GM23338 (cell line): ENCODE measurements at regions not wholly inside any gene's neighbourhood (a gene's known extent, or its start where the extent isn't known, plus 50 kb on each side); places are given as distances from the start of the nearest gene placed in this dataset.

Source experiments
- ATAC-seq: fragments of 200-7000 bp; cut with Tn5 transposase; 3 replicates; pipeline ENCODE4 v1.9.1; 2020
- DNase-seq: peaks from one replicate; pipeline ENCODE4 v3.0.0-alpha.2; 2015; ENCODE audit warnings: low spot score
- H2AFZ ChIP-seq: fragments of 200-600 bp; sonication (generic); 2 replicates; pipeline ENCODE4 v1.8.0; 2016; ENCODE audit warnings: antibody characterized with exemption, mild to moderate bottlenecking, moderate library complexity
- H3F3A ChIP-seq: fragments of 200-600 bp; sonication (generic); replicated peaks from 2 replicates; pipeline ENCODE4 v1.8.0; 2017; ENCODE audit warnings: antibody characterized with exemption, mixed run types, low read depth
- H3K27ac ChIP-seq: fragments of 200-600 bp; sonication (generic); 2 replicates; pipeline ENCODE4 v1.6.1; 2016; ENCODE audit warnings: low read depth
- H3K27me3 ChIP-seq: fragments of 200-600 bp; sonication (generic); 2 replicates; pipeline ENCODE4 v1.8.0; 2016; ENCODE audit warnings: mild to moderate bottlenecking, mixed run types, moderate library complexity; ENCODE audit not compliant: insufficient read depth
- H3K36me3 ChIP-seq: fragments of 200-600 bp; sonication (generic); 2 replicates; pipeline ENCODE4 v1.8.0; 2016; ENCODE audit warnings: mild to moderate bottlenecking; ENCODE audit not compliant: insufficient read depth
- H3K4me1 ChIP-seq: fragments of 200-600 bp; sonication (generic); 2 replicates; pipeline ENCODE4 v1.8.0; 2016; ENCODE audit warnings: mild to moderate bottlenecking, moderate library complexity; ENCODE audit not compliant: insufficient read depth
- H3K4me2 ChIP-seq: fragments of 200-600 bp; sonication (generic); 2 replicates; pipeline ENCODE4 v1.7.1; 2017; ENCODE audit warnings: mixed run types
- H3K4me3 ChIP-seq: fragments of 200-600 bp; sonication (generic); 2 replicates; pipeline ENCODE4 v1.6.1; 2016; ENCODE audit warnings: mixed run types
- H3K79me2 ChIP-seq: fragments of 200-600 bp; sonication (generic); replicated peaks from 2 replicates; pipeline ENCODE4 v1.8.0; 2017; ENCODE audit warnings: mild to moderate bottlenecking; ENCODE audit not compliant: insufficient read depth
- H3K9me2 ChIP-seq: fragments of 200-600 bp; sonication (generic); 2 replicates; pipeline ENCODE4 v1.8.0; 2017; ENCODE audit not compliant: insufficient read depth
- H4K20me1 ChIP-seq: fragments of 200-600 bp; sonication (generic); replicated peaks from 2 replicates; pipeline ENCODE4 v1.8.0; 2017; ENCODE audit warnings: mild to moderate bottlenecking; ENCODE audit not compliant: insufficient read depth
- H3K27ac Mint-ChIP-seq: 2 replicates; pipeline ENCODE4 v1.8.0; 2020; ENCODE audit warnings: inconsistent platforms, mild to moderate bottlenecking, moderate library complexity, mixed read lengths
- H3K27me3 Mint-ChIP-seq: 3 replicates; pipeline ENCODE4 v1.8.0; 2022; ENCODE audit warnings: low read depth, mild to moderate bottlenecking, moderate library complexity, mixed read lengths, inconsistent platforms; ENCODE audit not compliant: insufficient read depth, poor library complexity
- H3K36me3 Mint-ChIP-seq: 3 replicates; pipeline ENCODE4 v1.8.0; 2021; ENCODE audit warnings: low read depth, mild to moderate bottlenecking, inconsistent platforms, moderate library complexity, mixed read lengths
- H3K4me1 Mint-ChIP-seq: 3 replicates; pipeline ENCODE4 v1.8.0; 2020; ENCODE audit warnings: mild to moderate bottlenecking, inconsistent platforms, mixed read lengths
- H3K4me3 Mint-ChIP-seq: 3 replicates; pipeline ENCODE4 v1.8.0; 2021; ENCODE audit warnings: moderate library complexity, mild to moderate bottlenecking, inconsistent platforms, mixed read lengths
- H3K9me3 Mint-ChIP-seq: 3 replicates; pipeline ENCODE4 v1.8.0; 2020; ENCODE audit warnings: moderate library complexity, mild to moderate bottlenecking, inconsistent platforms, mixed read lengths
- CREB1 ChIP-seq: fragments of 250-450 bp; sonication (Bioruptor Pico); IDR thresholded peaks from 2 replicates; pipeline ENCODE4 v1.5.0; 2020; ENCODE audit warnings: low read depth, mild to moderate bottlenecking, moderate library complexity
- CTCF ChIP-seq, 2 experiments: fragments of 200-600 bp in 1 of 2; sonication (generic) in 1 of 2; conservative IDR thresholded peaks; 2 replicates each; pipeline versions ENCODE4 v1.5.1 to v1.6.1; 2016 to 2017; ENCODE audit warnings: antibody characterized with exemption in 2 of 2, low read depth in 2 of 2, mild to moderate bottlenecking in 2 of 2, moderate library complexity in 1 of 2
- ETS1 ChIP-seq: IDR thresholded peaks from 2 replicates; pipeline ENCODE4 v1.6.1; 2016; ENCODE audit warnings: antibody characterized with exemption
- EZH2 ChIP-seq: fragments of 200-600 bp; sonication (generic); IDR thresholded peaks from one replicate; pipeline ENCODE4 v1.8.0; 2017; ENCODE audit warnings: antibody characterized with exemption, mild to moderate bottlenecking, low read depth; ENCODE audit not compliant: unreplicated experiment
- EZH2phosphoT487 ChIP-seq: fragments of 200-600 bp; sonication (generic); IDR thresholded peaks from one replicate; pipeline ENCODE4 v1.8.1; 2018; ENCODE audit warnings: antibody characterized with exemption; ENCODE audit not compliant: unreplicated experiment
- JUNB ChIP-seq: IDR thresholded peaks from one replicate; pipeline ENCODE4 v1.6.1; 2016; ENCODE audit warnings: antibody characterized with exemption; ENCODE audit not compliant: unreplicated experiment
- NANOG ChIP-seq: IDR thresholded peaks from 2 replicates; pipeline ENCODE4 v1.6.1; 2016; ENCODE audit warnings: antibody characterized with exemption, borderline replicate concordance
- POLR2AphosphoS5 ChIP-seq: IDR thresholded peaks from 2 replicates; pipeline ENCODE4 v1.6.1; 2016; ENCODE audit warnings: antibody characterized with exemption, low read depth
- REST ChIP-seq: IDR thresholded peaks from one replicate; pipeline ENCODE4 v1.6.1; 2018; ENCODE audit warnings: antibody characterized with exemption; ENCODE audit not compliant: unreplicated experiment
- STAT1 ChIP-seq: IDR thresholded peaks from one replicate; pipeline ENCODE4 v1.6.1; 2016; ENCODE audit warnings: antibody characterized with exemption; ENCODE audit not compliant: unreplicated experiment
- ZNF114 ChIP-seq: fragments of 250-450 bp; sonication (Bioruptor Pico); IDR thresholded peaks from 2 replicates; pipeline ENCODE4 v1.5.0; 2020; ENCODE audit warnings: mild to moderate bottlenecking, moderate library complexity
- ZNF331 ChIP-seq: fragments of 250-450 bp; sonication (Bioruptor Pico); IDR thresholded peaks from 2 replicates; pipeline ENCODE4 v1.5.0; 2020; ENCODE audit warnings: low read depth, mild to moderate bottlenecking, moderate library complexity
- ZNF462 ChIP-seq: fragments of 250-450 bp; sonication (Bioruptor Pico); IDR thresholded peaks from 2 replicates; pipeline ENCODE4 v1.5.0; 2020; ENCODE audit warnings: mild to moderate bottlenecking, moderate library complexity

GRCh38 chr5:36421256-36421655, 119.6 kb upstream of the RANBP3L start:
- no peak overlapping the region for H3K27ac Mint-ChIP-seq
- TF ChIP-seq CTCF (conservative IDR thresholded peaks at IDR 0.05; ENCODE audit: low read depth in 2 of 2) = no peak
- TF ChIP-seq ZNF331 (CRISPR knock-in tag) = no peak
- TF ChIP-seq JUNB = no peak
- TF ChIP-seq NANOG = no peak
- no peak for TF ChIP-seq STAT1
- no peak for TF ChIP-seq POLR2AphosphoS5
- TF ChIP-seq EZH2phosphoT487 = no peak
- no peak for TF ChIP-seq ZNF114 (CRISPR knock-in tag)
- TF ChIP-seq REST = no peak
- TF ChIP-seq CREB1 (CRISPR knock-in tag) = no peak
- no peak for TF ChIP-seq ZNF462
- no peak for TF ChIP-seq EZH2
- TF ChIP-seq ETS1 = no peak
- Histone ChIP-seq H3K27me3 (peaks cover 37% of the 10 kb centered on the region), H3K79me2 (no peaks in the 10 kb centered on the region), H3K4me2 (no peak overlapping the region), H2AFZ (no peak overlapping the region), H3K36me3 (no peaks in the 10 kb centered on the region), H3K9me2 (no peaks in the 10 kb centered on the region), H3K4me1 (peaks cover 31% of the 10 kb centered on the region), H4K20me1 (no peaks in the 10 kb centered on the region), H3K27ac (no peak overlapping the region), H3F3A (no peaks in the 10 kb centered on the region), H3K4me3 (no peak overlapping the region)
- no peaks in the 10 kb centered on the region for H3K36me3 Mint-ChIP-seq
- peaks cover 15% of the 10 kb centered on the region for H3K27me3 Mint-ChIP-seq
- peaks cover 30% of the 10 kb centered on the region for H3K4me1 Mint-ChIP-seq
- ATAC-seq (no peak), DNase-seq (no peak)
- H3K9me3 Mint-ChIP-seq = no peaks in the 10 kb centered on the region
- no peak overlapping the region for H3K4me3 Mint-ChIP-seq
